T-helper 17 cell (primary cell): ENCODE measurements at regions not wholly inside any gene's neighbourhood (a gene's known extent, or its start where the extent isn't known, plus 50 kb on each side); places are given as distances from the start of the nearest gene placed in this dataset.

ENCODE experiments used
- ATAC-seq: fragments of 150-1000 bp; cut with Tn5 transposase; 2 replicates; pipeline ENCODE4 v1.10.0; 2021; ENCODE audit warnings: mild to moderate bottlenecking, moderate library complexity
- DNase-seq, 3 donors: peaks; one replicate each; pipeline versions ENCODE4 v3.0.0 to v3.0.0-alpha.2; 2020 to 2021
- H3K9me3 ChIP-seq: one replicate; pipeline ENCODE4 v1.7.0; 2013; ENCODE audit warnings: low read length, mild to moderate bottlenecking; ENCODE audit not compliant: control insufficient read depth, poor library complexity, severe bottlenecking
- H3K27ac Mint-ChIP-seq: one replicate; pipeline ENCODE4 v1.8.0; 2022; ENCODE audit warnings: mild to moderate bottlenecking, moderate library complexity, mixed read lengths
- H3K27me3 Mint-ChIP-seq: one replicate; pipeline ENCODE4 v1.8.0; 2022; ENCODE audit warnings: mixed read lengths
- H3K36me3 Mint-ChIP-seq: one replicate; pipeline ENCODE4 v1.8.0; 2022; ENCODE audit warnings: low read depth, mixed read lengths
- H3K4me1 Mint-ChIP-seq: one replicate; pipeline ENCODE4 v1.8.0; 2022; ENCODE audit warnings: mild to moderate bottlenecking, mixed read lengths
- H3K4me3 Mint-ChIP-seq: one replicate; pipeline ENCODE4 v1.8.0; 2022; ENCODE audit warnings: mild to moderate bottlenecking, moderate library complexity, mixed read lengths

GRCh38 chr7:36083626-36084380 is 69.3 kb upstream of the EEPD1 start:
- Mint-ChIP-seq H3K27ac (no peak overlapping the region), H3K36me3 (peaks cover 4% of the 10 kb centered on the region), H3K4me1 (peaks cover 2% of the 10 kb centered on the region), H3K27me3 (no peaks in the 10 kb centered on the region), H3K4me3 (no peak overlapping the region)
- no peak for ATAC-seq
- DNase-seq: no peak
- H3K9me3 ChIP-seq: no peaks in the 10 kb centered on the region

- H3K27ac Mint-ChIP-seq: no peak overlapping the region
- H3K27me3 Mint-ChIP-seq: no peaks in the 10 kb centered on the region
- ATAC-seq (no peak), DNase-seq (no peak)
- H3K36me3 Mint-ChIP-seq: peaks cover 4% of the 10 kb centered on the region
- no peak overlapping the region for H3K4me3 Mint-ChIP-seq
- peaks cover 2% of the 10 kb centered on the region for H3K4me1 Mint-ChIP-seq
- no peaks in the 10 kb centered on the region for H3K9me3 ChIP-seq
Measured at GRCh38 chr7:36084485-36085091, 68.5 kb upstream of the EEPD1 start.

- ATAC-seq: no peak
- peaks cover 2% of the 10 kb centered on the region for H3K4me1 Mint-ChIP-seq
- no peak overlapping the region for H3K4me3 Mint-ChIP-seq
Measured at GRCh38 chr7:36085096-36085495, 68.0 kb upstream of the EEPD1 start.

GRCh38 chr7:36086571-36086970 is 66.5 kb upstream of the EEPD1 start:
- Mint-ChIP-seq H3K27me3 (no peaks in the 10 kb centered on the region), H3K4me3 (no peak overlapping the region), H3K4me1 (peaks cover 2% of the 10 kb centered on the region), H3K27ac (no peak overlapping the region), H3K36me3 (peaks cover 4% of the 10 kb centered on the region)
- ATAC-seq: no peak
- H3K9me3 ChIP-seq: no peaks in the 10 kb centered on the region
- DNase-seq: no peak

More at GRCh38 chr7:36085096-36085495, 68.0 kb upstream of the EEPD1 start:
- H3K9me3 ChIP-seq: no peaks in the 10 kb centered on the region
- Mint-ChIP-seq H3K27me3 (no peaks in the 10 kb centered on the region), H3K36me3 (peaks cover 4% of the 10 kb centered on the region), H3K27ac (no peak overlapping the region)
- no peak for DNase-seq

- no peaks in the 10 kb centered on the region for H3K36me3 Mint-ChIP-seq
- H3K9me3 ChIP-seq: no peaks in the 10 kb centered on the region
- no peak for DNase-seq
- no peaks in the 10 kb centered on the region for H3K4me1 Mint-ChIP-seq
- H3K4me3 Mint-ChIP-seq: no peak overlapping the region
- H3K27me3 Mint-ChIP-seq: no peaks in the 10 kb centered on the region
- no peak for ATAC-seq
- no peak overlapping the region for H3K27ac Mint-ChIP-seq
Measured at GRCh38 chr7:36088553-36088952, 64.5 kb upstream of the EEPD1 start.

GRCh38 chr7:36088966-36089365 is 64.1 kb upstream of the EEPD1 start:
- H3K27me3 Mint-ChIP-seq: no peaks in the 10 kb centered on the region
- ATAC-seq (no peak), DNase-seq (no peak)
- no peaks in the 10 kb centered on the region for H3K9me3 ChIP-seq
- no peak overlapping the region for H3K27ac Mint-ChIP-seq
- no peaks in the 10 kb centered on the region for H3K4me1 Mint-ChIP-seq
- no peak overlapping the region for H3K4me3 Mint-ChIP-seq
- no peaks in the 10 kb centered on the region for H3K36me3 Mint-ChIP-seq

GRCh38 chr7:36090976-36091873 is 61.8 kb upstream of the EEPD1 start:
- H3K4me1 Mint-ChIP-seq: no peaks in the 10 kb centered on the region
- DNase-seq: no peak
- H3K9me3 ChIP-seq: no peaks in the 10 kb centered on the region
- no peak overlapping the region for H3K27ac Mint-ChIP-seq
- no peaks in the 10 kb centered on the region for H3K36me3 Mint-ChIP-seq
- ATAC-seq: no peak
- H3K4me3 Mint-ChIP-seq: no peak overlapping the region
- no peaks in the 10 kb centered on the region for H3K27me3 Mint-ChIP-seq

- Mint-ChIP-seq H3K36me3 (no peaks in the 10 kb centered on the region), H3K27ac (no peak overlapping the region), H3K27me3 (no peaks in the 10 kb centered on the region), H3K4me1 (no peaks in the 10 kb centered on the region), H3K4me3 (no peak overlapping the region)
- DNase-seq: no peak
- H3K9me3 ChIP-seq: no peaks in the 10 kb centered on the region
- no peak for ATAC-seq
Measured at GRCh38 chr7:36091874-36092176, 61.2 kb upstream of the EEPD1 start.

GRCh38 chr7:36092221-36092771 is 60.8 kb upstream of the EEPD1 start:
- Mint-ChIP-seq H3K4me3 (no peak overlapping the region), H3K36me3 (no peaks in the 10 kb centered on the region), H3K27me3 (no peaks in the 10 kb centered on the region), H3K27ac (no peak overlapping the region), H3K4me1 (no peaks in the 10 kb centered on the region)
- no peaks in the 10 kb centered on the region for H3K9me3 ChIP-seq
- DNase-seq: no peak
- ATAC-seq: no peak

- ATAC-seq (no peak), DNase-seq (no peak)
- peaks cover 4% of the 10 kb centered on the region for H3K36me3 Mint-ChIP-seq
- no peak overlapping the region for H3K4me3 Mint-ChIP-seq
- no peaks in the 10 kb centered on the region for H3K4me1 Mint-ChIP-seq
- no peak overlapping the region for H3K27ac Mint-ChIP-seq
- H3K27me3 Mint-ChIP-seq: no peaks in the 10 kb centered on the region
- no peaks in the 10 kb centered on the region for H3K9me3 ChIP-seq
Measured at GRCh38 chr7:36096460-36097095, 56.5 kb upstream of the EEPD1 start.

GRCh38 chr7:36098096-36098495 is 55.0 kb upstream of the EEPD1 start:
- ATAC-seq: no peak
- peaks cover 4% of the 10 kb centered on the region for H3K36me3 Mint-ChIP-seq
- H3K27me3 Mint-ChIP-seq: no peaks in the 10 kb centered on the region

GRCh38 chr7:36100226-36100625 is 52.8 kb upstream of the EEPD1 start:
- Mint-ChIP-seq H3K4me1 (no peaks in the 10 kb centered on the region), H3K4me3 (no peak overlapping the region), H3K27ac (no peak overlapping the region), H3K36me3 (peaks cover 4% of the 10 kb centered on the region), H3K27me3 (no peaks in the 10 kb centered on the region)
- DNase-seq: no peak
- no peaks in the 10 kb centered on the region for H3K9me3 ChIP-seq
- no peak for ATAC-seq

More at GRCh38 chr7:36098096-36098495, 55.0 kb upstream of the EEPD1 start:
- no peaks in the 10 kb centered on the region for H3K9me3 ChIP-seq
- H3K4me3 Mint-ChIP-seq: no peak overlapping the region
- DNase-seq: no peak
- no peaks in the 10 kb centered on the region for H3K4me1 Mint-ChIP-seq
- no peak overlapping the region for H3K27ac Mint-ChIP-seq

GRCh38 chr7:36100634-36101033 is 52.4 kb upstream of the EEPD1 start:
- Mint-ChIP-seq H3K4me1 (no peaks in the 10 kb centered on the region), H3K36me3 (peaks cover 5% of the 10 kb centered on the region), H3K27ac (no peak overlapping the region), H3K4me3 (no peak overlapping the region), H3K27me3 (no peaks in the 10 kb centered on the region)
- ATAC-seq: no peak
- H3K9me3 ChIP-seq: no peaks in the 10 kb centered on the region
- no peak for DNase-seq
